ENCODE measurements at regions not wholly inside any gene's neighbourhood (a gene's known extent, or its start where the extent isn't known, plus 50 kb on each side); places are given as distances from the start of the nearest gene placed in this dataset.
"Not testable (repeated sequence)": the region's sequence is repeated elsewhere in the genome, so short reads cannot be mapped to it uniquely, and the experiment has no call there.

DNA sequence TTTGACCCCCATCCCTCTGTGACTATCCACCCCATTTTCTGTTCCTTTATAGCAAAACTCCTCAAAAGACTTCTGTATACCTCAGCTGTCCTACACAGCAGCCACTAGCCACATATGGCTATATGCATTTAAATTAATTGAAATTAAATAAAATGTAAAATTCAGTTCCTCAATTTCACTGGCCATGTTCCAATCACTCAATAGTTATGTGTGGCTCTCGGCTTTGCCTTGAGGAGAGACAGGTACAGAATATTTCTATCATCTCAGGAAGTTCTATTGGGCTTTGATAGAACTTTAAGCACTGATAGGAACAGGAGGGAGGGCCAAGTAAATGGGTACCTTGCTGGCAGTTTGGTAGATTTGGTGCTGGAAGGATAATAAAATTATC lies 280.3 kb upstream of the AMIGO2 start:
- no peaks in the 10 kb centered on the region for H3K4me1 ChIP-seq
- no peak for DNase-seq
- TF ChIP-seq, protein P1, sequence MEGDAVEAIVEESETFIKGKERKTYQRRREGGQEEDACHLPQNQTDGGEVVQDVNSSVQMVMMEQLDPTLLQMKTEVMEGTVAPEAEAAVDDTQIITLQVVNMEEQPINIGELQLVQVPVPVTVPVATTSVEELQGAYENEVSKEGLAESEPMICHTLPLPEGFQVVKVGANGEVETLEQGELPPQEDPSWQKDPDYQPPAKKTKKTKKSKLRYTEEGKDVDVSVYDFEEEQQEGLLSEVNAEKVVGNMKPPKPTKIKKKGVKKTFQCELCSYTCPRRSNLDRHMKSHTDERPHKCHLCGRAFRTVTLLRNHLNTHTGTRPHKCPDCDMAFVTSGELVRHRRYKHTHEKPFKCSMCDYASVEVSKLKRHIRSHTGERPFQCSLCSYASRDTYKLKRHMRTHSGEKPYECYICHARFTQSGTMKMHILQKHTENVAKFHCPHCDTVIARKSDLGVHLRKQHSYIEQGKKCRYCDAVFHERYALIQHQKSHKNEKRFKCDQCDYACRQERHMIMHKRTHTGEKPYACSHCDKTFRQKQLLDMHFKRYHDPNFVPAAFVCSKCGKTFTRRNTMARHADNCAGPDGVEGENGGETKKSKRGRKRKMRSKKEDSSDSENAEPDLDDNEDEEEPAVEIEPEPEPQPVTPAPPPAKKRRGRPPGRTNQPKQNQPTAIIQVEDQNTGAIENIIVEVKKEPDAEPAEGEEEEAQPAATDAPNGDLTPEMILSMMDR (IDR thresholded peaks at IDR 0.05; ENCODE audit: low read depth, low read length), result no peak
- H3K9me3 ChIP-seq, result no peaks in the 10 kb centered on the region
- no peak overlapping the region for H3K4me3 ChIP-seq (ENCODE audit: low read depth, low read length)
- no peaks in the 10 kb centered on the region for H3K36me3 ChIP-seq
- H3K27me3 ChIP-seq, result no peaks in the 10 kb centered on the region

GRCh38 chr12:47359310-47360092 lies 279.7 kb upstream of the AMIGO2 start:
- Histone ChIP-seq H3K4me3 (ENCODE audit: low read depth, low read length) (no peak overlapping the region), H3K4me1 (no peaks in the 10 kb centered on the region), H3K27me3 (no peaks in the 10 kb centered on the region), H3K36me3 (no peaks in the 10 kb centered on the region), H3K9me3 (no peaks in the 10 kb centered on the region)
- TF ChIP-seq, protein P1 (IDR thresholded peaks at IDR 0.05; ENCODE audit: low read depth, low read length), result no peak
- no peak for DNase-seq

GRCh38 chr12:47357006-47357405 lies 277.2 kb upstream of the AMIGO2 start:
- not testable (repeated sequence) for H3K4me1 ChIP-seq; H3K36me3 ChIP-seq; DNase-seq; H3K27me3 ChIP-seq; H3K9me3 ChIP-seq; H3K4me3 ChIP-seq (ENCODE audit: low read depth, low read length)

DNA sequence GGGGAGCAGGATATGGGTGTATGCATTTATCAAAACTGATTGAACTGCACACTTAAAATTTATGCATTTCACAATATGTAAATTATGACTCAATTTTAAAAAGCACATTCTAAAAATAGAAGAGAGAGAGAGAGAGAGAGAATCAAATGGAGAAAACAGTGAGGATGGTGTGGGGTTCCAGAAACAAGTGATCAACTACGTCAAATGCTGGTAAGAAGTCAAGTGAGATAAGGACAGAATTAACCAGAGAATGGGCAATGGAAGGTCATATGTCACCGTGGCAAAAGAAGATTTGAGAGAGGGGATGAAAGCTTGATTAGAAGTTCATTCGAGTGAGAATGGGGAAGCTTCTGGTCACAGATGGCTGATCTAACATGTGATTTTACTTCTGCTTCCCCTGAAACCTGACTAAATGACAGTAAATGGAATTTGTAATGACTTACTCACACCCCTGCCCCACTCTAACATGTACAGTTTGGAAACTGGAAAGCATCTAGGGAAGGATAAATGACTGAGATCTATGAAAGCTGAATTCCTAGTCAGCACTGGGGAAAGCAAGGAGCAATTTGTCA lies 276.5 kb upstream of the AMIGO2 start:
- Histone ChIP-seq H3K27me3 (no peaks in the 10 kb centered on the region), H3K4me3 (ENCODE audit: low read depth, low read length) (no peak overlapping the region), H3K4me1 (no peaks in the 10 kb centered on the region), H3K9me3 (no peaks in the 10 kb centered on the region), H3K36me3 (no peaks in the 10 kb centered on the region)
- TF ChIP-seq, protein P1 (IDR thresholded peaks at IDR 0.05; ENCODE audit: low read depth, low read length), result no peak
- DNase-seq, result no peak

DNA sequence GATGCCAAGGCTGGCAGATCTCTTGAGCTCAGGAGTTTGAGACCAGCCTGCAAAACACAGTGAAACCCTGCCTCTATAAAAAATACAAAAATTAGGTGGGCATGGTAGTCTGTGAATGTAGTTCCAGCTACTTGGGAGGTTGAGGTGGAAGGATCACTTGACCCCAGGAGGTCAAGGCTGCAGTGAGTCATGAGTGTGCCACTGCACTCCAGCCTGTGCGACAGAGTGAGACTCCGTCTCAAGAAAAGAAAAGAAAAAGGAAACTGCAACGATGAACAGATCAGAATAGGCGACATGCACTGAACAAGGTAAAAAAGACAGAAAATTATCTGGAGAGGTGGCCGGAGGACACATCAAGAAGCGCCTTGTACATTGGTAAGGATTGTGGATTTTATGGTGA lies 273.7 kb upstream of the AMIGO2 start:
- Histone ChIP-seq H3K36me3 (no peaks in the 10 kb centered on the region), H3K9me3 (no peaks in the 10 kb centered on the region), H3K27me3 (no peaks in the 10 kb centered on the region), H3K4me1 (no peaks in the 10 kb centered on the region), H3K4me3 (ENCODE audit: low read depth, low read length) (no peak overlapping the region)
- no peak for DNase-seq
- TF ChIP-seq, protein P1 (IDR thresholded peaks at IDR 0.05; ENCODE audit: low read depth, low read length), result no peak

DNA sequence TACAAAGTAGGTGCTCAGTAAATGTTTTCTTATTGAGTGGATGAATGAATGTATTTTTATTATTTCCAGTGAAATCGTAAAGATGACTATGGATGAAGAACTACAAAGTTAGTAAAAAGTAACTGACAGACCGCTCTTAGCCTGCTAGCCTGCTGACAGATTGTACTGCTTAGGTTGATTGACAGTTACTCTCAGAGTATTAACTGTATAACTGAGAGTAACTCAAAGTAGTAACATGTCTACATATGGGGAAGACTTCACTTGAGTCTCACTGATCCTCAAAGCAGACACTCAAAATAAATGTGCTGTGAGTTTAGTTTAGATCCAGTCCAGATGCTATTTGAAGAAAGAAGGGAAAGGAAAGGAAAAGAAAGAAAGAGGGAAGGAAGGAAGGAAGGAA lies 272.3 kb upstream of the AMIGO2 start:
- no peak for DNase-seq
- no peaks in the 10 kb centered on the region for H3K36me3 ChIP-seq
- TF ChIP-seq, protein P1 (IDR thresholded peaks at IDR 0.05; ENCODE audit: low read depth, low read length), result no peak
- no peak overlapping the region for H3K4me3 ChIP-seq (ENCODE audit: low read depth, low read length)
- H3K9me3 ChIP-seq, result no peaks in the 10 kb centered on the region
- no peaks in the 10 kb centered on the region for H3K4me1 ChIP-seq
- no peaks in the 10 kb centered on the region for H3K27me3 ChIP-seq
